IgD-negative memory B cell (primary cell): ENCODE measurements at regions not wholly inside any gene's neighbourhood (a gene's known extent, or its start where the extent isn't known, plus 50 kb on each side); places are given as distances from the start of the nearest gene placed in this dataset.

ENCODE experiments used
- H3K27ac Mint-ChIP-seq, 3 donors: one replicate each; pipeline ENCODE4 v1.8.0; 2020 to 2022; ENCODE audit warnings: mild to moderate bottlenecking in 3 of 3, mixed read lengths in 3 of 3, moderate library complexity in 1 of 3
- H3K27me3 Mint-ChIP-seq: one replicate; pipeline ENCODE4 v1.8.0; 2021; ENCODE audit warnings: mixed read lengths
- H3K36me3 Mint-ChIP-seq: one replicate; pipeline ENCODE4 v1.8.0; 2020; ENCODE audit warnings: mild to moderate bottlenecking, mixed read lengths
- H3K4me1 Mint-ChIP-seq, 3 donors: one replicate each; pipeline ENCODE4 v1.8.0; 2020 to 2022; ENCODE audit warnings: mixed read lengths in 3 of 3, mild to moderate bottlenecking in 1 of 3
- H3K4me3 Mint-ChIP-seq, 4 donors: one replicate each; pipeline ENCODE4 v1.8.0; 2020 to 2022; ENCODE audit warnings: mild to moderate bottlenecking in 4 of 4, mixed read lengths in 4 of 4, moderate library complexity in 3 of 4
- H3K9me3 Mint-ChIP-seq, 3 donors: one replicate each; pipeline ENCODE4 v1.8.0; 2020 to 2021; ENCODE audit warnings: mixed read lengths in 3 of 3, mild to moderate bottlenecking in 1 of 3

GRCh38 chr14:39847852-39848251, 415.6 kb upstream of the FBXO33 start:
- H3K9me3 Mint-ChIP-seq: peaks cover 0 to 5% (median 3%) of the 10 kb centered on the region in 3 donors

DNA sequence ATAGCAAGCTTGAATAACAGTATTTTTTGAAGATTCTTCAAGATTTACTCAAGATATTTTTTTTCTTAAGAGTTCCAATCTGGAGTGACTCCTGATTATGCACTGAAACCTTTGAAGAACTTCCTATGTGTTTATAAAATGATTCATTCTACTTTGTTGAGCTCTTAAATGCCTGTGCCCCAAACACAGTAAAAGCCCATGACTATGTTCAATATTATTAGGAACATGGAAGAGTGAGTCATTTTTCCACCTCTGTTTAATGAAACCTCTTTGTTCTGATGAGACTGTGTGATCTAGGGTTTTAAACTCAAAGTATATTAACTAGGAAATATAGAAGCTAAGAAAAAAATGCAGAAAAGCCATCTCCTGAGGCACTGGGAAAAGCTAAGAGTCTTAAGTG, 415.0 kb upstream of the FBXO33 start:
- no peaks in the 10 kb centered on the region for H3K36me3 Mint-ChIP-seq
- no peaks in the 10 kb centered on the region for H3K4me1 Mint-ChIP-seq
- no peak overlapping the region for H3K27ac Mint-ChIP-seq
- H3K4me3 Mint-ChIP-seq: no peak overlapping the region
- no peaks in the 10 kb centered on the region for H3K27me3 Mint-ChIP-seq
- peaks cover 0 to 5% (median 3%) of the 10 kb centered on the region in 3 donors for H3K9me3 Mint-ChIP-seq

More at GRCh38 chr14:39847852-39848251, 415.6 kb upstream of the FBXO33 start:
- Mint-ChIP-seq H3K27ac (no peak overlapping the region), H3K4me3 (no peak overlapping the region), H3K36me3 (no peaks in the 10 kb centered on the region), H3K27me3 (no peaks in the 10 kb centered on the region), H3K4me1 (no peaks in the 10 kb centered on the region)

GRCh38 chr14:39843881-39844280, 411.6 kb upstream of the FBXO33 start:
- Mint-ChIP-seq H3K27me3 (no peaks in the 10 kb centered on the region), H3K9me3 (peaks cover 0 to 6% (median 4%) of the 10 kb centered on the region in 3 donors)

GRCh38 chr14:39841088-39841487, 408.9 kb upstream of the FBXO33 start:
- Mint-ChIP-seq H3K9me3 (peaks cover 0 to 4% (median 1%) of the 10 kb centered on the region in 3 donors), H3K27me3 (no peaks in the 10 kb centered on the region), H3K4me1 (no peaks in the 10 kb centered on the region), H3K27ac (no peak overlapping the region), H3K36me3 (no peaks in the 10 kb centered on the region), H3K4me3 (no peak overlapping the region)

More at GRCh38 chr14:39843881-39844280, 411.6 kb upstream of the FBXO33 start:
- peak overlapping the region in 1 of 4 donors; percentile 20 for H3K4me3 Mint-ChIP-seq
- no peaks in the 10 kb centered on the region for H3K36me3 Mint-ChIP-seq
- H3K27ac Mint-ChIP-seq: no peak overlapping the region
- no peaks in the 10 kb centered on the region for H3K4me1 Mint-ChIP-seq

DNA sequence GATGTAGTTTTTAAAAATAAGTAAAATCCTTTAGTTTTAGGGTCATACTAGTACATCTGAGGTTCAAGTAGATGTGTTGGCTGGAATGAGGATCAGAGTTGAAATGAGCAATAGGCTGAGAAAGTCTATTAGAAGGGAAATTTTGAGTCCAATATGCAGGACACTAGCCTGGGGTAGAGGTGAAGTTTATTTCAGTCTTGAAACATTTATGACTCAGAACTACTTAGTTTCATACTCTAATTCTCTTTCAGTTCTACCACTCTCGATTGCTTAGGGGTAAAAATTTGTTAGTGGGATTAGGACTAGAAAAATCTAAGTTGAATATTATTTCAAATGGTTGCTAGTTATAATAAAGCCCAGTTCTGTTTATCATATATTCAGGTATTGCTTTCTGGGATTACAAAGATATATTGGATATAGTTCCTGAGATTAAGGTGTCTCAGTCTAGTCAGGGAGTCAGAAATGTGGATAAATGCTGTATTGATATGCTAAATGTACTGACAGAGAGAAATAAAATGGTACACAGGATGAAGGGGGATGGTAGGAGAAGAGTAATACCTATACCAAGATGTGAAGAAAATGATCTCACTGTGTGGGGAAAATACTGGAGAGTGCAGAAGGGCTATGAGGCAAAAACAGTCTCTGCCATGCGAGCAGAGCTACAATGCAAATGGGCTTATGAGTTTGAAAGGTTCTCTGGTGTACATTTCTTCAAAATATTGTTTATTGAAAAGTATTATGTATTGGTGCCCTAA, 395.8 kb upstream of the FBXO33 start:
- Mint-ChIP-seq H3K4me1 (no peaks in the 10 kb centered on the region), H3K36me3 (no peaks in the 10 kb centered on the region), H3K27me3 (no peaks in the 10 kb centered on the region), H3K4me3 (no peak overlapping the region), H3K27ac (no peak overlapping the region), H3K9me3 (peaks cover 0 to 2% (median 0%) of the 10 kb centered on the region in 3 donors)

DNA sequence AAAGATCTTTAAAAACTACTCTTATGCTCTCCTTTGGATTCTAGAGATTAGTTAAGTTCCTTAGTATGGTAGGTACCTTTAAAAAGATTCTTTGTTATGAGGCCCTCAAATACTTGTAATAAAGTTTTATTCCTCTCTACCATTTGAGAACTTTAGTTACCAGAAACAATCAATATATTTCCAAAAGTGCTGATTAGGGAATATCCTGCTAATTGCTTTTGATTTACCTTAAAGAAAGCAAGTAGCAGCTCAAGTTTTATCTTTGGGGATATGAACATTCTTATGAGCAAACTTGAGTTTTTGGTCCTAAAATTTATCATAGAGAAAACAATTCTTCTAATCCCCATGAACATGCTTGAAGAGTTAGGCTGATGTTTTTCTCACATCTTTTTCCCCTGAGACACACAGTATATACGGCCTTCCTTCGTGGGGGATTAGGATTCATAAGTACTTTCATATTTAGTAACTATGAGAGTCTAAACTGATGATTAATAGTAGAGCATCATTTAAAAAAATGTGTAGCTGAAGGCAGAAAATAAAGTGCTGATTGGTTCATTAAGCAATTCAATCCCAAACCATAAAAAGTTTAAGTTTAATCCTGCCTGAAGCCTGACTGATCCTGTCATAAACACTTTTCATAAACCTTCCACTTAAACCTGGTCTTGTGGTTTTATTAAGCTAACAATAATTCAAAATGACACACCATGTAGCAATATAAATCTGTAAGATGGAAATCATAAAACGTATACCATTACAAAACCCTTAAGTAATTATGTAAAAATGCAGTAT, 380.5 kb upstream of the FBXO33 start:
- Mint-ChIP-seq H3K27ac (no peak overlapping the region), H3K27me3 (peaks cover 1% of the 10 kb centered on the region), H3K4me1 (no peaks in the 10 kb centered on the region), H3K4me3 (no peak overlapping the region), H3K36me3 (no peaks in the 10 kb centered on the region), H3K9me3 (no peaks in the 10 kb centered on the region)

DNA sequence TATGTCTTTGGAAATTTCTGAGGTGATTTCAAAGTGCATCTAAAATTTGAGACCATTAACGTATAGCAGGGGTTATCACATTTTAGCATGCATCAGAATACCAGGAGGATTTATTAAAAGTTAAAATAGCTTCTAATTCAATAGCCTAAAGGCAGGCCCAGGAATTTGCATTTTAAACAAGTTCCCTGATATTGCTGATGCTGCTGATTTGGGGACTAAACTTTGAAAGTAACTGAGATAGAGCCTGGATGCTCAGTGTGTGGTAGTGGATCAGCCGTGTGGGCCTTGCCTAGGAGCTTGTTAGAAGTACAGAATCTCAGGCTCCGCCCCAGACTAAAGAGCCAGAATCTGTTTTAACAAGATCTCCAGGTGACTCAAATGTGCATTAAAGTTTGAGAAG, 375.0 kb upstream of the FBXO33 start:
- Mint-ChIP-seq H3K27me3 (peaks cover 1% of the 10 kb centered on the region), H3K4me1 (no peaks in the 10 kb centered on the region), H3K4me3 (no peak overlapping the region), H3K27ac (no peak overlapping the region), H3K36me3 (no peaks in the 10 kb centered on the region), H3K9me3 (no peaks in the 10 kb centered on the region)

DNA sequence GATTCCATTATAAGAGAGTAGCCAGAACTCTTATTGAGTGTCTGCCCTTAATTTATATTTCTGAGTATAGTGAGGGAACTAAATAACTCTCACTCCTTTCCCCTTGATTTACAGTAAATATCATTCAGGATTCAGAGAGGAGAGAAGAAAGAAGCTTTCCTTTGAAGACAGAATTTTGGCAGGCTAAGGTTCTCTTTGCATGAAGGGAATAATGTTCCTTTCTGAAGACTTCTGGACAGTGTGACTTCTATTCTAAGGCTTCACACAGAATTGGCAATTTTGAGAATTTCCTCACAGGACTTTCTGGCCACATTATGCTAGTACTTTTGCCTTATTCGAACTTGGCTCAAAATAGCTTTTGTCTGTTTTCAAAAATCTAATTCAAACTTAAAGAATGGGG, 352.2 kb upstream of the FBXO33 start:
- Mint-ChIP-seq H3K9me3 (no peaks in the 10 kb centered on the region), H3K27ac (no peak overlapping the region), H3K4me1 (no peaks in the 10 kb centered on the region), H3K36me3 (no peaks in the 10 kb centered on the region), H3K27me3 (no peaks in the 10 kb centered on the region), H3K4me3 (no peak overlapping the region)

GRCh38 chr14:39781466-39781865, 349.2 kb upstream of the FBXO33 start:
- no peaks in the 10 kb centered on the region for H3K36me3 Mint-ChIP-seq
- no peaks in the 10 kb centered on the region for H3K4me1 Mint-ChIP-seq
- H3K27ac Mint-ChIP-seq: no peak overlapping the region
- H3K27me3 Mint-ChIP-seq: no peaks in the 10 kb centered on the region
- H3K9me3 Mint-ChIP-seq: peaks cover 0 to 4% (median 0%) of the 10 kb centered on the region in 3 donors
- no peak overlapping the region for H3K4me3 Mint-ChIP-seq

DNA sequence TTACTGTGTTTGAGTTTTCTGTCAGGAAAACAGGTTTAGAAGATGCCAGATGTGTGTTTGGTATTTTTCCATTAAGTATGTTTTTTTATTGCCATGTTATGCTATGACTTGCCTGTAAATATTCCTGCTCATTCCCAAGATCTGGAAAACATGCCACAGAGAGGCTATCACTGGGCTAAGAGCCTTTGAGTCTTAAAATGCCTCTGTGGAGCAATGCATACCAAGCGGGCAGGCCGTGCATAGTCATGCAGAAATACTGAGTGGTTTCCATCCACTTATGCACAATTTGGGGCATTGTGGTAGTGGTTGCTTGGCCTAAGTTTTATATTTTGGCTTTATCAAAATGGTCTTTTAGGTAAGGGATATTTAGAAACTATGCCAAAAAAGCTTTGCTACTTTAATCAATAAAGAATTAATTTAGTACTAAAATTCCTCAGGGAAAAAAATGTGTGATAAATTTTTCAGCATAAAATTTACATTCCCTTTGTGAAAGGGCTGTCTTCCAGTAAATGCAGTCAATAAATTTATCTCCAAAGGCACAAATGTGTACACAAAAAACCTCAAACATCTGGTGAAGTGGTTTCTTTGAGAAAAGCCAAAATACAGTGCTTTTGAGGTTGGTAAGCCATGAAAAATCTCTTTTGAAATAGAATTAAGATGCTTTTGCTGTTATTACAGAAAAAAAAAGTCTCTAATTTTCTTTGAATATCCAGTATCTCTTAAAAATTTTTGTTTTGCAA, 341.3 kb upstream of the FBXO33 start:
- H3K4me1 Mint-ChIP-seq: no peaks in the 10 kb centered on the region
- H3K4me3 Mint-ChIP-seq: no peak overlapping the region
- H3K27me3 Mint-ChIP-seq: no peaks in the 10 kb centered on the region
- H3K27ac Mint-ChIP-seq: no peak overlapping the region
- H3K9me3 Mint-ChIP-seq: peaks cover 0 to 5% (median 2%) of the 10 kb centered on the region in 3 donors
- no peaks in the 10 kb centered on the region for H3K36me3 Mint-ChIP-seq

DNA sequence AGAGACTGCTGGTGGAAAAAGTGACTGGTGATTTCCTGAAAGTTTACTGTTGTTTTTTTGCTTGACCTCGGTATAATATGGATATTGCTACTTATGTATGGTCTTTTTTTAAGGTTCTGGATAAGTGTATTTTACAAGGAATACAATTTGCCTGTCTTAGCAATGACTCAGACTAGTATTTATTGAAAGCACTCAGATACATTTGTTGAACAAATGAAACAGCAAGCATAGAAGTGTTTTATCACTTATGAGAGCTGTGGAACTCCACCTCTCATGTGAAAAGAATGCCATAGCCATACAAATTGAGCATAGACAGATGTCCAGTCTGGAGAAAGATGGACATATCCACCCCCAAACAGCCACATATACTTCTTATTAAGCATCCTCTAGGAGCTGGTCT, 340.4 kb upstream of the FBXO33 start:
- H3K27ac Mint-ChIP-seq: no peak overlapping the region

DNA sequence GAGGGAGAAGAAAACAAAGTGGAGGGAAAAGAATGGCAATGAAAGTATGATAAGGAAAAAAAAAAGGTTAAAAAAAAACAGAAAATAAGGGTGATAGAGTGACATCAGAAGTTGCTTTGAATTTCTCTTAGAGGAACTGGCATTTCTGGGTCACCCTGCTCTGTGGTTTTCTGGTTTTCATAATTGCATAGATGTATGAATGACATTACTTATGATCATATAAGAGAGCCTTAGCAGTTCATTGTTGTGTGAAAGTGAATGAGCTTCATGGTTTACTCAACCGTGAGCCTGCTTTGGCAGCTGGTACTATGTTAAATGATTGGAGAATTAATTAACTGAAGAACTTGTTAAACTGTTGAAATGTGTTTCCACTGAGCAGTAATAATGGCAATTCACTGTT, 336.4 kb upstream of the FBXO33 start:
- H3K4me3 Mint-ChIP-seq: no peak overlapping the region
- no peaks in the 10 kb centered on the region for H3K36me3 Mint-ChIP-seq
- H3K4me1 Mint-ChIP-seq: no peaks in the 10 kb centered on the region
- no peak overlapping the region for H3K27ac Mint-ChIP-seq
- no peaks in the 10 kb centered on the region for H3K27me3 Mint-ChIP-seq
- peaks cover 3 to 11% (median 4%) of the 10 kb centered on the region in 3 donors for H3K9me3 Mint-ChIP-seq

More for the DNA sequence above, 340.4 kb upstream of the FBXO33 start:
- H3K4me3 Mint-ChIP-seq: no peak overlapping the region
- H3K9me3 Mint-ChIP-seq: peaks cover 0 to 5% (median 0%) of the 10 kb centered on the region in 3 donors
- H3K4me1 Mint-ChIP-seq: no peaks in the 10 kb centered on the region
- no peaks in the 10 kb centered on the region for H3K36me3 Mint-ChIP-seq
- H3K27me3 Mint-ChIP-seq: no peaks in the 10 kb centered on the region

GRCh38 chr14:39766397-39767000, 334.3 kb upstream of the FBXO33 start:
- Mint-ChIP-seq H3K4me1 (peaks cover 5 to 9% (median 7%) of the 10 kb centered on the region in 3 donors), H3K4me3 (peak overlapping the region in 1 of 4 donors; percentile 19), H3K36me3 (no peaks in the 10 kb centered on the region), H3K27me3 (no peaks in the 10 kb centered on the region), H3K27ac (no peak overlapping the region), H3K9me3 (peaks cover 1 to 11% (median 3%) of the 10 kb centered on the region in 3 donors)

GRCh38 chr14:39765676-39766075, 333.4 kb upstream of the FBXO33 start:
- Mint-ChIP-seq H3K9me3 (peaks cover 1 to 11% (median 3%) of the 10 kb centered on the region in 3 donors), H3K36me3 (no peaks in the 10 kb centered on the region), H3K4me1 (peaks cover 5 to 9% (median 7%) of the 10 kb centered on the region in 3 donors), H3K27me3 (no peaks in the 10 kb centered on the region), H3K4me3 (no peak overlapping the region), H3K27ac (no peak overlapping the region)
